Esophagus squamous epithelium (tissue), 5 donors: ENCODE measurements at regions not wholly inside any gene's neighbourhood (a gene's known extent, or its start where the extent isn't known, plus 50 kb on each side); places are given as distances from the start of the nearest gene placed in this dataset.

Experiments
- DNase-seq: peaks from one replicate; lab custom pipeline; 2025; lab: John Stamatoyannopoulos, UW
- H3K27ac ChIP-seq, 4 donors: fragments of 200-600 bp; sonication (generic); one replicate each; pipeline ENCODE4 v1.5.1; 2016 to 2019; ENCODE audit warnings: mild to moderate bottlenecking in 1 of 4
- H3K27me3 ChIP-seq, 4 donors: fragments of 200-600 bp; sonication (generic); 1 replicate in 3 of 4; 2 replicates in 1 of 4; pipeline versions ENCODE4 v1.5.1 to v1.6.0; 2017 to 2021; ENCODE audit warnings: antibody characterized with exemption in 1 of 4
- H3K36me3 ChIP-seq, 3 donors: fragments of 200-600 bp; sonication (generic); one replicate each; pipeline ENCODE4 v1.5.1; 2016 to 2019
- H3K4me1 ChIP-seq, 3 donors: fragments of 200-600 bp; sonication (generic); one replicate each; pipeline ENCODE4 v1.5.1; 2017 to 2019
- H3K4me3 ChIP-seq, 4 donors: fragments of 200-600 bp; sonication (generic); 1 replicate in 3 of 4; 2 replicates in 1 of 4; pipeline ENCODE4 v1.5.1; 2016 to 2019; ENCODE audit warnings: mild to moderate bottlenecking in 2 of 4, moderate library complexity in 1 of 4
- H3K9me3 ChIP-seq, 3 donors: fragments of 200-600 bp; sonication (generic); one replicate each; pipeline ENCODE4 v1.5.1; 2016 to 2019
- POLR2A ChIP-seq, 4 donors: fragments of 450-650 bp; IDR thresholded peaks; one replicate each; pipeline ENCODE4 v1.6.1; 2017; ENCODE audit warnings: antibody characterized with exemption in 4 of 4, mild to moderate bottlenecking in 4 of 4, moderate library complexity in 3 of 4
- WGBS, 2 donors: methylation state at CpG; one replicate each; pipeline ENCODE4 v1.1.5; 2018; 5-methylcytosine and 5-hydroxymethylcytosine counted together
- intact Hi-C: fragments of 100-400 bp; cut with DNase I; formaldehyde crosslinking; loops from one replicate; pipeline ENCODE4 v1.15.0; 2022
- TF ChIP-seq, protein P1 (sequence below), 6 experiments: fragments of 450-650 bp in 4 of 6; fragments of 200-600 bp in 2 of 6; sonication (generic) in 2 of 6; IDR thresholded peaks; one replicate each; pipeline ENCODE4 v1.5.1; 2016 to 2019; ENCODE audit warnings: antibody characterized with exemption in 6 of 6, mild to moderate bottlenecking in 4 of 6, moderate library complexity in 4 of 6
- donor health status: DM: yes; HTN: yes; CAD: no.

DNA sequence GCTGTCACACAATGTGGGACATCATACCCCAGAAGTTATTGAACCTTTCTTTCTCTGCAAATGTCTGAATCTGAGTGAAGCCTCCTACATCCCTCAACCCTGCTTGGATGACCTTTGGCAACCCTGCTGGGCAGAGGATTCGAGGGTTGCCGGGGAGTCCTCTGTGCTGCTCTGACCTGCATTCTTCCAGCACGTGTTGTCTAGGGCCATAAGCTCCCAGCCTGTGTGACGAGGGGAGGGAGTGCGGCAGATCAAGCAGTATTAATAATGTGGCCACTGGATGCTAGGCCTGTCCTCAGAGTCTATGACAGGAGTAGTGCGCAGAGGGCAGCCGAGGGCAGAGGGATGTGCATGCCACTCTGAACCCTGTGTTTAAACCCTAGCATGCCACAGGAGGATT lies 58.8 kb downstream of the RPL37A start:
- intact Hi-C loops: no loop called here
- Histone ChIP-seq H3K27me3 (no peaks in the 10 kb centered on the region), H3K9me3 (no peaks in the 10 kb centered on the region), H3K4me1 (peaks cover 0 to 33% (median 24%) of the 10 kb centered on the region in 3 donors), H3K36me3 (no peaks in the 10 kb centered on the region), H3K27ac (no peak overlapping the region), H3K4me3 (no peak overlapping the region)
- WGBS, 2 donors: 68 to 89% methylated on average over 7 of the region's 7 CpGs
- TF ChIP-seq, protein P1, sequence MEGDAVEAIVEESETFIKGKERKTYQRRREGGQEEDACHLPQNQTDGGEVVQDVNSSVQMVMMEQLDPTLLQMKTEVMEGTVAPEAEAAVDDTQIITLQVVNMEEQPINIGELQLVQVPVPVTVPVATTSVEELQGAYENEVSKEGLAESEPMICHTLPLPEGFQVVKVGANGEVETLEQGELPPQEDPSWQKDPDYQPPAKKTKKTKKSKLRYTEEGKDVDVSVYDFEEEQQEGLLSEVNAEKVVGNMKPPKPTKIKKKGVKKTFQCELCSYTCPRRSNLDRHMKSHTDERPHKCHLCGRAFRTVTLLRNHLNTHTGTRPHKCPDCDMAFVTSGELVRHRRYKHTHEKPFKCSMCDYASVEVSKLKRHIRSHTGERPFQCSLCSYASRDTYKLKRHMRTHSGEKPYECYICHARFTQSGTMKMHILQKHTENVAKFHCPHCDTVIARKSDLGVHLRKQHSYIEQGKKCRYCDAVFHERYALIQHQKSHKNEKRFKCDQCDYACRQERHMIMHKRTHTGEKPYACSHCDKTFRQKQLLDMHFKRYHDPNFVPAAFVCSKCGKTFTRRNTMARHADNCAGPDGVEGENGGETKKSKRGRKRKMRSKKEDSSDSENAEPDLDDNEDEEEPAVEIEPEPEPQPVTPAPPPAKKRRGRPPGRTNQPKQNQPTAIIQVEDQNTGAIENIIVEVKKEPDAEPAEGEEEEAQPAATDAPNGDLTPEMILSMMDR (IDR thresholded peaks at IDR 0.05): no peak
- TF ChIP-seq POLR2A (IDR thresholded peaks at IDR 0.05): no peak
- no peak for DNase-seq

DNA sequence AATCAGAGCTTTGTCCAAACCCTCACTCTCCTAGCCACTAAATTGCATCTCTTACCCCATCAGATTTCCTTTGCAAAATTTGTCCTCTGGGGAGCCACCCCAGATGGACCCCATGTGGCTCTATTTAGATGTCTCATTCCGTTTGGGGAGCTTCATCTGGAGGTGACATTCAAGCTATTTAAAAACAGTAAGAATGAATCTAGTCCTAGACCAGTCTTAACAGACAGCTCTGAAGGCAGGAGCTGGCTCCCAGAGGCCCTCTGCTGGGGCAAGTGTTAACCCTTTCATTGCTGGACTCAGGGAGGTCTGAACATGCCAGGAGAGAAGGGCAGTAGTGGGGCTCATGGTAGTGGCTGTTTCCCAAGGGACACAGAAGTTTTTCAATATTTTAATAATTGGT lies 59.2 kb downstream of the RPL37A start:
- no peaks in the 10 kb centered on the region for H3K9me3 ChIP-seq
- intact Hi-C loops: no loop called here
- peaks cover 0 to 36% (median 24%) of the 10 kb centered on the region in 3 donors for H3K4me1 ChIP-seq
- no peaks in the 10 kb centered on the region for H3K36me3 ChIP-seq
- no peaks in the 10 kb centered on the region for H3K27me3 ChIP-seq
- H3K27ac ChIP-seq: no peak overlapping the region
- no peak overlapping the region for H3K4me3 ChIP-seq
- no peak for DNase-seq
- 70% methylated on average over 1 of the region's 1 CpG; no CpG with 5 or more reads in 1 of the 2 donors for WGBS, 2 donors
- TF ChIP-seq POLR2A (IDR thresholded peaks at IDR 0.05): no peak
- TF ChIP-seq, protein P1 (IDR thresholded peaks at IDR 0.05): no peak

DNA sequence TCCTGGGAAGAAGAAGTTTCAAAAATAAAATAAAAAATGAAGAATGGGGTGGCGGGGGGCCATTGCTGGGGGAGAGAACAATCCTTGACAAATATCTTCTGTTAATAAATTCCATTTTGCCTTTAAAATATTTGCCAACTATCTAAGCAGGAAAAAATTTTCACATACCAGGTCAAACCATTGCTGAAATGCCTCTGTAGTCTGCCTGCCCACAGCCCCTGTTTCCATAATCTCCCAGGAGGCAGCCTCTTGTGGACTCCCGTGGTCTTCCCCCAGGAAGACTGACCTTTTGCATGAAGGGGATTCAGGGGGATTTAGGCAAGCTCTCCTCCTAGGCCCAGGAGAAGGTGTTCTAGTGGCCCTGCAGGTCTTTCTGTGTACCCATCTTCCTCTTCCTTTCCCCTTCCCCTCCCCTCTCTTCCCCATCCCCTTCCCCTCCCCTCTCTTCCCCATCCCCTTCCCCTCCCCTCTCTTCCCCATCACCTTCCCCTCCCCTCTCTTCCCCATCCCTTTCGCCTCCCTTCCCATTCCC lies 61.0 kb downstream of the RPL37A start:
- H3K4me3 ChIP-seq: no peak overlapping the region
- intact Hi-C loops: no loop called here
- no peaks in the 10 kb centered on the region for H3K36me3 ChIP-seq
- H3K27me3 ChIP-seq: no peaks in the 10 kb centered on the region
- H3K27ac ChIP-seq: no peak overlapping the region
- TF ChIP-seq, protein P1 (IDR thresholded peaks at IDR 0.05): no peak
- TF ChIP-seq POLR2A (IDR thresholded peaks at IDR 0.05): no peak
- DNase-seq: no peak
- no peaks in the 10 kb centered on the region for H3K9me3 ChIP-seq
- H3K4me1 ChIP-seq: peaks cover 0 to 35% (median 21%) of the 10 kb centered on the region in 3 donors
- WGBS, 2 donors: 68 to 85% methylated on average over 2 of the region's 3 CpGs

DNA sequence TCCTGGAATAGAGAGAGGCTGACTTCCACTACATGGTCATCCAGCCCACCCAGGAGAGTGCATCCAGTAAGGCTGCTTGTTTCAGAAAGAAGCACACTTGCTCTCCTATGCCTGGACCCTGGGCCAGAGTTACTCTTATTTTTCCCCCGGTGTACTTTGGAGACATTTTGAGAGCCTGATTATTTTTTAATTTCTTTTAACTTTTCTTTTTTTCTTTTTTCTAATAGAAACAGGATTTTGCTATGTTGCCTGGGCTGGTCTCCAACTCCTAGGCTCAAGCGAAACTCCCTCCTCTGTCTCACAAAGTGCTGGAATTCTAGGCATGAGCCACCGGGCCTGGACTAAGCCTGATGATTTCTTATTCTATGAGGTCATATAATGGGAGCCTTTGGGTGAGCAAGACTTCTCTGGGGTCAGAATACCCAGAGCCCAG lies 62.2 kb downstream of the RPL37A start:
- WGBS, 2 donors: 31 to 47% methylated on average over 3 of the region's 3 CpGs
- intact Hi-C loops: no loop called here
- Histone ChIP-seq H3K4me3 (no peak overlapping the region), H3K4me1 (peaks cover 0 to 24% (median 11%) of the 10 kb centered on the region in 3 donors), H3K36me3 (no peaks in the 10 kb centered on the region), H3K27ac (peak overlapping the region in 2 of 4 donors; percentile 54 to 72), H3K27me3 (no peaks in the 10 kb centered on the region), H3K9me3 (no peaks in the 10 kb centered on the region)
- no peak for DNase-seq
- TF ChIP-seq, protein P1 (IDR thresholded peaks at IDR 0.05): no peak
- TF ChIP-seq POLR2A (IDR thresholded peaks at IDR 0.05): no peak

DNA sequence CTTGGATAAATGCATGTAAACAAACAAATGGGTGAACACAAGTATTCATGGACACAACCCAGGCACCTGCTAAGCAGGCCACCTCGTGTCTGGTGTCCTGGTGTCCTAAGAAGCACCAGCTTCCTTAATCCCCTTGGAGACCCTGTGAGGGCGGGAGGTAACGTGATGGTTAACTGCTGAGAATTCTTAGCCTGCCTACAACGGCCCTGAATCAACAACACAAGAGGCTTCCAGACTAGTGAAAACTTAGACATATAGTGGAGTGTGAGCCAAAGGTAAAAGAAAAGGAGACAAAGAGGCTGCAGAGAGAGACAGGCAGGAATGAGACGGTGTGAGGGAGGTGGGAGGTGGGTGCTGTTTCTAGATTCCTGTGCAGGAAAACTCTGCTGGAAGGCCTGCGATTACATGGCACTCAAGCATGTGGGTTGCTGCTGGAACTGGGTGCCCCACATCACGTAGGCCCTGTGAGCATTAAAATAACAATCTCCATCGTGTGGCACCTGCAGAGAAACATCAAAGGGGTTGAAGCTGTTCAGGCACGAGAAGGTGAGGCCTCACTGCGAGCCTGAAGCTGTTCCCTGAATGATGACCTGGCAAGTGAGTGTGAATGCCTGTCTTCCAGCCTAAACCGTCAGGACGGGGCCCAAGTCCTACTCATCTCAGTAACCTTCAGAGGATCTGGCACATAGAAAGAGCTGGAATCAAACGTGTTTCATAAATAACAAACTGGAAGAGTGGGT lies 64.2 kb downstream of the RPL37A start:
- no peak overlapping the region for H3K4me3 ChIP-seq
- 49 to 50% methylated on average over 12 to 13 of the region's 13 CpGs for WGBS, 2 donors
- H3K36me3 ChIP-seq: no peaks in the 10 kb centered on the region
- TF ChIP-seq POLR2A (IDR thresholded peaks at IDR 0.05): no peak
- TF ChIP-seq, protein P1 (IDR thresholded peaks at IDR 0.05): no peak
- intact Hi-C loops: no loop called here
- no peaks in the 10 kb centered on the region for H3K27me3 ChIP-seq
- peaks cover 0 to 24% (median 11%) of the 10 kb centered on the region in 3 donors for H3K4me1 ChIP-seq
- H3K27ac ChIP-seq: no peak overlapping the region
- no peak for DNase-seq
- H3K9me3 ChIP-seq: no peaks in the 10 kb centered on the region
